Stomach (tissue), 8 donors: ENCODE measurements at regions not wholly inside any gene's neighbourhood (a gene's known extent, or its start where the extent isn't known, plus 50 kb on each side); places are given as distances from the start of the nearest gene placed in this dataset.

Source experiments
- DNase-seq, 2 donors: peaks; one replicate each; pipeline versions ENCODE4 v3.0.0 to v3.0.0-alpha.2; 2013 to 2019
- H3K27ac ChIP-seq, 5 donors: fragments of 200-600 bp in 4 of 5; sonication (generic) in 4 of 5; one replicate each; pipeline ENCODE4 v1.5.1; 2013 to 2019; ENCODE audit warnings: mild to moderate bottlenecking in 1 of 5, moderate library complexity in 1 of 5
- H3K27me3 ChIP-seq, 3 donors: fragments of 200-600 bp; sonication (generic); one replicate each; pipeline ENCODE4 v1.5.1; 2017 to 2019; ENCODE audit warnings: mixed run types in 1 of 3
- H3K36me3 ChIP-seq, 4 donors: fragments of 200-600 bp; sonication (generic); 1 replicate in 3 of 4; 2 replicates in 1 of 4; pipeline ENCODE4 v1.5.1; 2016 to 2019
- H3K4me1 ChIP-seq, 4 donors: fragments of 200-600 bp; sonication (generic); one replicate each; pipeline ENCODE4 v1.5.1; 2016 to 2019
- H3K4me3 ChIP-seq, 4 donors: fragments of 200-600 bp; sonication (generic) in 3 of 4; one replicate each; pipeline ENCODE4 v1.5.1; 2016 to 2019; ENCODE audit warnings: mild to moderate bottlenecking in 1 of 4
- H3K9me3 ChIP-seq, 4 donors: fragments of 200-600 bp; sonication (generic); one replicate each; pipeline ENCODE4 v1.5.1; 2016 to 2019
- EP300 ChIP-seq: sonication (generic); formaldehyde crosslinking; IDR thresholded peaks from one replicate; pipeline ENCODE4 v1.6.1; 2017; ENCODE audit warnings: antibody characterized with exemption
- POLR2A ChIP-seq, 4 donors: fragments of 450-650 bp; IDR thresholded peaks; one replicate each; pipeline ENCODE4 v1.6.1; 2016; ENCODE audit warnings: antibody characterized with exemption in 4 of 4, control low read depth in 2 of 4, mild to moderate bottlenecking in 1 of 4, moderate library complexity in 1 of 4
- POLR2AphosphoS5 ChIP-seq, 3 donors: sonication (generic); formaldehyde crosslinking; IDR thresholded peaks; one replicate each; pipeline ENCODE4 v1.6.1; 2016; ENCODE audit warnings: antibody characterized with exemption in 3 of 3
- WGBS, 5 donors: extraction: QIAGEN DNeasy Blood & Tissue Kit in 3 of 5; methylation state at CpG; one replicate each; pipeline versions ENCODE4 v1.1.5 to v1.1.7; 2013 to 2018; 5-methylcytosine and 5-hydroxymethylcytosine counted together
- intact Hi-C: fragments of 100-400 bp; cut with DNase I; formaldehyde crosslinking; loops from one replicate; pipeline ENCODE4 v1.15.1; 2023; ENCODE audit warnings: low total_unique reads
- TF ChIP-seq, protein P1 (sequence below), 7 experiments: fragments of 450-650 bp in 4 of 7; fragments of 200-600 bp in 3 of 7; sonication (generic) in 3 of 7; IDR thresholded peaks; one replicate each; pipeline ENCODE4 v1.5.1; 2016 to 2019; ENCODE audit warnings: antibody characterized with exemption in 7 of 7, control low read depth in 2 of 7, mild to moderate bottlenecking in 1 of 7
- donor health status: healthy with polysubstance abuse.
- donor health status: Bipolar disorder and iron deficiency.
- donor health status: healthy.

GRCh38 chr15:47401427-47401826, 315.9 kb upstream of the SEMA6D start:
- Histone ChIP-seq H3K27me3 (no peaks in the 10 kb centered on the region), H3K4me1 (no peaks in the 10 kb centered on the region), H3K4me3 (no peak overlapping the region), H3K27ac (no peak overlapping the region), H3K9me3 (no peaks in the 10 kb centered on the region), H3K36me3 (no peaks in the 10 kb centered on the region)
- WGBS, 5 donors = 65 to 93% (median 90%) methylated on average over 3 of the region's 3 CpGs
- TF ChIP-seq EP300 (no peak), POLR2A (IDR thresholded peaks at IDR 0.05) (no peak), POLR2AphosphoS5 (IDR thresholded peaks at IDR 0.05) (no peak)
- TF ChIP-seq, protein P1, sequence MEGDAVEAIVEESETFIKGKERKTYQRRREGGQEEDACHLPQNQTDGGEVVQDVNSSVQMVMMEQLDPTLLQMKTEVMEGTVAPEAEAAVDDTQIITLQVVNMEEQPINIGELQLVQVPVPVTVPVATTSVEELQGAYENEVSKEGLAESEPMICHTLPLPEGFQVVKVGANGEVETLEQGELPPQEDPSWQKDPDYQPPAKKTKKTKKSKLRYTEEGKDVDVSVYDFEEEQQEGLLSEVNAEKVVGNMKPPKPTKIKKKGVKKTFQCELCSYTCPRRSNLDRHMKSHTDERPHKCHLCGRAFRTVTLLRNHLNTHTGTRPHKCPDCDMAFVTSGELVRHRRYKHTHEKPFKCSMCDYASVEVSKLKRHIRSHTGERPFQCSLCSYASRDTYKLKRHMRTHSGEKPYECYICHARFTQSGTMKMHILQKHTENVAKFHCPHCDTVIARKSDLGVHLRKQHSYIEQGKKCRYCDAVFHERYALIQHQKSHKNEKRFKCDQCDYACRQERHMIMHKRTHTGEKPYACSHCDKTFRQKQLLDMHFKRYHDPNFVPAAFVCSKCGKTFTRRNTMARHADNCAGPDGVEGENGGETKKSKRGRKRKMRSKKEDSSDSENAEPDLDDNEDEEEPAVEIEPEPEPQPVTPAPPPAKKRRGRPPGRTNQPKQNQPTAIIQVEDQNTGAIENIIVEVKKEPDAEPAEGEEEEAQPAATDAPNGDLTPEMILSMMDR (IDR thresholded peaks at IDR 0.05) = no peak
- intact Hi-C loops = no loop called here
- no peak for DNase-seq

GRCh38 chr15:47402829-47403228, 314.5 kb upstream of the SEMA6D start:
- TF ChIP-seq POLR2A (IDR thresholded peaks at IDR 0.05) = no peak
- TF ChIP-seq POLR2AphosphoS5 (IDR thresholded peaks at IDR 0.05) = no peak
- TF ChIP-seq, protein P1 (IDR thresholded peaks at IDR 0.05) = no peak
- TF ChIP-seq EP300 = no peak
- intact Hi-C loops = no loop called here
- H3K27ac ChIP-seq = no peak overlapping the region
- no peak for DNase-seq
- no peaks in the 10 kb centered on the region for H3K36me3 ChIP-seq
- no peak overlapping the region for H3K4me3 ChIP-seq
- H3K27me3 ChIP-seq = no peaks in the 10 kb centered on the region
- no peaks in the 10 kb centered on the region for H3K4me1 ChIP-seq
- 80 to 100% (median 87%) methylated on average over 1 of the region's 1 CpG for WGBS, 5 donors
- H3K9me3 ChIP-seq = no peaks in the 10 kb centered on the region

- Histone ChIP-seq H3K4me3 (no peak overlapping the region), H3K27ac (no peak overlapping the region), H3K36me3 (no peaks in the 10 kb centered on the region), H3K4me1 (peaks cover 0 to 19% (median 7%) of the 10 kb centered on the region in 4 donors), H3K27me3 (no peaks in the 10 kb centered on the region), H3K9me3 (no peaks in the 10 kb centered on the region)
- no peak for DNase-seq
- WGBS, 5 donors = 81 to 88% (median 85%) methylated on average over 3 of the region's 3 CpGs
- TF ChIP-seq, protein P1 (IDR thresholded peaks at IDR 0.05) = no peak
- TF ChIP-seq EP300 (no peak), POLR2AphosphoS5 (IDR thresholded peaks at IDR 0.05) (no peak), POLR2A (IDR thresholded peaks at IDR 0.05) (no peak)
- intact Hi-C loops = no loop called here
Observed at GRCh38 chr15:47404877-47405276, 312.4 kb upstream of the SEMA6D start.

- H3K9me3 ChIP-seq = no peaks in the 10 kb centered on the region
- no peak for DNase-seq
Observed at GRCh38 chr15:47405365-47406162, 311.7 kb upstream of the SEMA6D start.

More at GRCh38 chr15:47405365-47406162, 311.7 kb upstream of the SEMA6D start:
- peaks cover 0 to 25% (median 9%) of the 10 kb centered on the region in 4 donors for H3K4me1 ChIP-seq
- TF ChIP-seq POLR2AphosphoS5 (IDR thresholded peaks at IDR 0.05) = no peak
- TF ChIP-seq, protein P1 (IDR thresholded peaks at IDR 0.05) = no peak
- no peak for TF ChIP-seq EP300
- no peak for TF ChIP-seq POLR2A (IDR thresholded peaks at IDR 0.05)
- intact Hi-C loops = no loop called here
- no peaks in the 10 kb centered on the region for H3K27me3 ChIP-seq
- H3K27ac ChIP-seq = no peak overlapping the region
- H3K4me3 ChIP-seq = no peak overlapping the region
- no peaks in the 10 kb centered on the region for H3K36me3 ChIP-seq
- WGBS, 5 donors = 60 to 85% (median 72%) methylated on average over 5 of the region's 5 CpGs
